Ectodermal cell (in vitro differentiated cells): ENCODE measurements at regions not wholly inside any gene's neighbourhood (a gene's known extent, or its start where the extent isn't known, plus 50 kb on each side); places are given as distances from the start of the nearest gene placed in this dataset.

Experiments used
- H3K27ac ChIP-seq: 2 replicates; pipeline ENCODE4 v1.7.0; 2013; ENCODE audit warnings: mild to moderate bottlenecking, low read depth, low read length; ENCODE audit not compliant: insufficient read depth, poor library complexity, severe bottlenecking
- H3K27me3 ChIP-seq: 2 replicates; pipeline ENCODE4 v1.7.0; 2013; ENCODE audit warnings: mild to moderate bottlenecking, low read length; ENCODE audit not compliant: insufficient read depth, control insufficient read depth, poor library complexity, severe bottlenecking
- H3K36me3 ChIP-seq: one replicate; pipeline ENCODE4 v1.7.0; 2013; ENCODE audit warnings: low read length; ENCODE audit not compliant: control insufficient read depth, insufficient read depth
- H3K4me1 ChIP-seq: one replicate; pipeline ENCODE4 v1.7.0; 2013; ENCODE audit warnings: low read length; ENCODE audit not compliant: control insufficient read depth, insufficient read depth
- H3K4me3 ChIP-seq: 2 replicates; pipeline ENCODE4 v1.7.0; 2013; ENCODE audit warnings: low read depth, low read length, control low read depth; ENCODE audit not compliant: insufficient read depth
- H3K9me3 ChIP-seq: 2 replicates; pipeline ENCODE4 v1.7.0; 2013; ENCODE audit warnings: mild to moderate bottlenecking, low read length, moderate library complexity; ENCODE audit not compliant: control insufficient read depth
- WGBS, 2 experiments: methylation state at CpG; one replicate each; pipeline ENCODE4 v1.1.7; 2013; ENCODE audit warnings: missing lambda C conversion rate in 2 of 2; 5-methylcytosine and 5-hydroxymethylcytosine counted together

- Histone ChIP-seq H3K9me3 (no peaks in the 10 kb centered on the region), H3K27ac (no peak overlapping the region), H3K27me3 (no peaks in the 10 kb centered on the region), H3K36me3 (no peaks in the 10 kb centered on the region), H3K4me3 (no peak overlapping the region), H3K4me1 (no peaks in the 10 kb centered on the region)
- 71 to 74% methylated on average over 3 of the region's 3 CpGs for WGBS, 2 experiments
Measured at GRCh38 chr5:2948875-2949274, 197.4 kb upstream of the IRX2 start.

GRCh38 chr5:2946315-2946714 lies 194.8 kb upstream of the IRX2 start:
- no peaks in the 10 kb centered on the region for H3K36me3 ChIP-seq
- WGBS, 2 experiments = 86 to 88% methylated on average over 6 of the region's 6 CpGs
- peaks cover 3% of the 10 kb centered on the region for H3K9me3 ChIP-seq

GRCh38 chr5:2936413-2936812 lies 184.9 kb upstream of the IRX2 start:
- 100% methylated on average over 2 to 3 of the region's 4 CpGs for WGBS, 2 experiments
- Histone ChIP-seq H3K9me3 (no peaks in the 10 kb centered on the region), H3K36me3 (no peaks in the 10 kb centered on the region), H3K4me3 (no peak overlapping the region), H3K27ac (no peak overlapping the region), H3K4me1 (no peaks in the 10 kb centered on the region), H3K27me3 (no peaks in the 10 kb centered on the region)

More at GRCh38 chr5:2946315-2946714, 194.8 kb upstream of the IRX2 start:
- H3K27me3 ChIP-seq = no peaks in the 10 kb centered on the region
- H3K4me3 ChIP-seq = no peak overlapping the region
- no peaks in the 10 kb centered on the region for H3K4me1 ChIP-seq
- H3K27ac ChIP-seq = no peak overlapping the region

DNA sequence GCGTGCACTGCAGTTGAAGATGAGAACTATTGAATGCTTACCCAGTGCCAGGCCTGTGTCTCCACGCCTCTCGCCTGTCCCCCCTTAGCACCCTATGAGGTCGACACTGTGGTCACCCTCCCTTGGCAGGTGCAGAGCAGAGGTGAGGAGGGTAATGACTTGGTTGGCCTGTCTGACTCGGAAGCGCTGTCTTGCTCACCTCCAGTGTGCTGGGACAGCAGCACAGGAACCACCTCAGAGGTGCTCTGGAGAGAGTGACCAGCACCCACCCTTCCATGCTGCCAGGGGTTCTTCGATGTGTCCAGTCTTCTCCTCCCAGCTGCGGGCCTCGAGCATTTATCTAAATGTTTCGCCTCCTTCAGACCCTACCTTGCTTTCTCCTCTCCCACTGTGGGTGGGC lies 178.3 kb upstream of the IRX2 start:
- no peaks in the 10 kb centered on the region for H3K36me3 ChIP-seq
- no peaks in the 10 kb centered on the region for H3K9me3 ChIP-seq
- H3K27ac ChIP-seq = no peak overlapping the region
- 95 to 96% methylated on average over 10 of the region's 10 CpGs for WGBS, 2 experiments
- no peak overlapping the region for H3K4me3 ChIP-seq
- H3K27me3 ChIP-seq = no peaks in the 10 kb centered on the region
- H3K4me1 ChIP-seq = no peaks in the 10 kb centered on the region

GRCh38 chr5:2921651-2922050 lies 170.2 kb upstream of the IRX2 start:
- Histone ChIP-seq H3K36me3 (no peaks in the 10 kb centered on the region), H3K27ac (no peak overlapping the region), H3K4me1 (no peaks in the 10 kb centered on the region), H3K9me3 (no peaks in the 10 kb centered on the region), H3K27me3 (no peaks in the 10 kb centered on the region), H3K4me3 (no peak overlapping the region)
- WGBS, 2 experiments = 96 to 98% methylated on average over 9 of the region's 9 CpGs

DNA sequence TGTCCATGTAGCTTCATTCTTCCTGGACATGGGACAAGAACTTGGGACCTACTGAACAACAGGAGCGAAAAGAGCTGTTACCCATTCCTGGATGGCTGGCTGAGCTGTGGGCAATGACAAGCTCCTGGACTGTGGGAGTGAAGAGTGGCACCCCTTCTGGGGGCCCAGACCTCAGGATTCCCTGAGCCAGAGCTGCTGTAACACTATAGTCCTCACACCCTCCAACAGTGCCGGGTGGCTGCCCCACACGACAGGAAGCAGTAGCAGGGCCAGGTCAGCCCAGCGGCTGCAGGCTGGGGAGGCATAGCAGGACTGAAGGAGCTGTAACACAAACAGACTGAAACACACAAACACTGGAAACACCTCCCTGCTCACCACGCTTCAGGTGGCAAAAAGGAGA lies 169.7 kb upstream of the IRX2 start:
- 92 to 95% methylated on average over 5 of the region's 5 CpGs for WGBS, 2 experiments
- H3K4me3 ChIP-seq = no peak overlapping the region
- H3K9me3 ChIP-seq = no peaks in the 10 kb centered on the region
- H3K27ac ChIP-seq = no peak overlapping the region
- H3K27me3 ChIP-seq = no peaks in the 10 kb centered on the region
- H3K36me3 ChIP-seq = no peaks in the 10 kb centered on the region
- no peaks in the 10 kb centered on the region for H3K4me1 ChIP-seq

GRCh38 chr5:2920312-2920711 lies 168.8 kb upstream of the IRX2 start:
- H3K4me3 ChIP-seq = no peak overlapping the region
- no peak overlapping the region for H3K27ac ChIP-seq
- no peaks in the 10 kb centered on the region for H3K9me3 ChIP-seq
- WGBS, 2 experiments = 93 to 95% methylated on average over 5 of the region's 5 CpGs
- no peaks in the 10 kb centered on the region for H3K36me3 ChIP-seq
- peaks cover 3% of the 10 kb centered on the region for H3K4me1 ChIP-seq
- no peaks in the 10 kb centered on the region for H3K27me3 ChIP-seq

GRCh38 chr5:2919310-2920018 lies 168.0 kb upstream of the IRX2 start:
- no peak overlapping the region for H3K27ac ChIP-seq

DNA sequence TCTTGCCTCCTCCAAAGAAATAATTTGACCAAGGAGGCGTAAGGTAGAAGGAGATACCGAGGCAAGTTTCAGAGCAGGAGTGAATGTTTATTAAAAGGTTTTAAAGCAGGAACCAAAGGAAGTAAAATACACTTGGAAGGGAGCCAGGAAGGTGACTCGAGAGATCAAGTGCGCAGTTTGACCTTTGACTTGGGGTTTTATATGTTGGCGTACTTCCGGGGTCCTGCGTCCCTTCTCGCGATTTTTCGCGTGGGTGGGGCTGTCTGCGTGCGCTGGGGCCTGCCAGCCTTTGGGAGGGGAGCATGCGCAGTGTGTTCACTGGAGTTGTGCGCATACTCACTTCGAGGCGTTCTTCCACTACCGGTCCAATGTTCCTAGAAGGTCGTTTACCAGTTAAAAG lies 166.0 kb upstream of the IRX2 start:
- H3K4me1 ChIP-seq = peaks cover 3% of the 10 kb centered on the region
- no peak overlapping the region for H3K4me3 ChIP-seq
- WGBS, 2 experiments = 95 to 96% methylated on average over 19 of the region's 19 CpGs
- no peak overlapping the region for H3K27ac ChIP-seq
- no peaks in the 10 kb centered on the region for H3K36me3 ChIP-seq
- no peaks in the 10 kb centered on the region for H3K9me3 ChIP-seq
- H3K27me3 ChIP-seq = peaks cover 13% of the 10 kb centered on the region

More at GRCh38 chr5:2919310-2920018, 168.0 kb upstream of the IRX2 start:
- WGBS, 2 experiments = 88 to 89% methylated on average over 11 of the region's 11 CpGs
- no peaks in the 10 kb centered on the region for H3K9me3 ChIP-seq
- H3K4me3 ChIP-seq = no peak overlapping the region
- peaks cover 3% of the 10 kb centered on the region for H3K4me1 ChIP-seq
- H3K36me3 ChIP-seq = no peaks in the 10 kb centered on the region
- H3K27me3 ChIP-seq = peaks cover 7% of the 10 kb centered on the region

DNA sequence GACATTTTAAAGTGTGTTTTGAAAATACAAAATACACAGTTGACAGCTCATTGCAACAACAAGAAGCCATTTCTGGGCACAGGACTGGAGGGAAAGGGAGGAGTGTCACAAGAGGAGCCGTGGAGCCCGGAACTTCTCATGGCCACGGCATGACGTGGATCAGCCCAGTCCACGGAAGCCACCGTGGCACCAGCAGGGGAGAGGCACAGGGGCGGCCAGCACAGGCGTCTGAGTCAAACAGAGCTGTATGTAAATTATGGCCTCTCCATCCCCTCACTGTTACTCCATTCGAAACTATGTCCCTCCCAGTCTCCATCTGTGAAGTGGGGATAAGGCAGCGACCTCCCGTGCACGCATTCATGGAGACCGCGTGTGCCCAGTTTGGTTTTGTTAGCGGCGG lies 165.6 kb upstream of the IRX2 start:
- Histone ChIP-seq H3K36me3 (no peaks in the 10 kb centered on the region), H3K4me3 (no peak overlapping the region), H3K27ac (no peak overlapping the region), H3K9me3 (no peaks in the 10 kb centered on the region), H3K27me3 (peaks cover 13% of the 10 kb centered on the region), H3K4me1 (peaks cover 3% of the 10 kb centered on the region)
- WGBS, 2 experiments = 94 to 95% methylated on average over 16 of the region's 16 CpGs
